ENCODE measurements at regions not wholly inside any gene's neighbourhood (a gene's known extent, or its start where the extent isn't known, plus 50 kb on each side); places are given as distances from the start of the nearest gene placed in this dataset.

- H3K27me3 ChIP-seq (ENCODE audit: insufficient read depth, low read depth, severe bottlenecking): no peaks in the 10 kb centered on the region
- no peak overlapping the region for H3K4me3 ChIP-seq (ENCODE audit: low read depth, low read length)
- DNase-seq: no peak
- no peak for TF ChIP-seq CTCF (IDR thresholded peaks at IDR 0.05; ENCODE audit: low read depth, low read length)
- no peak overlapping the region for H3K27ac ChIP-seq
- H3K9me3 ChIP-seq (ENCODE audit: severe bottlenecking): no peaks in the 10 kb centered on the region
- H3K36me3 ChIP-seq: no peaks in the 10 kb centered on the region
Measured at GRCh38 chr1:37305841-37306240, 168.5 kb upstream of the ZC3H12A start.

- Histone ChIP-seq H3K27ac (no peak overlapping the region), H3K4me3 (ENCODE audit: low read depth, low read length) (no peak overlapping the region), H3K27me3 (ENCODE audit: insufficient read depth, low read depth, severe bottlenecking) (no peaks in the 10 kb centered on the region), H3K9me3 (ENCODE audit: severe bottlenecking) (no peaks in the 10 kb centered on the region), H3K36me3 (no peaks in the 10 kb centered on the region)
- no peak for TF ChIP-seq CTCF (IDR thresholded peaks at IDR 0.05; ENCODE audit: low read depth, low read length)
- no peak for DNase-seq
Measured at GRCh38 chr1:37306461-37306860, 167.9 kb upstream of the ZC3H12A start.

- Histone ChIP-seq H3K27me3 (ENCODE audit: insufficient read depth, low read depth, severe bottlenecking) (no peaks in the 10 kb centered on the region), H3K9me3 (ENCODE audit: severe bottlenecking) (no peaks in the 10 kb centered on the region), H3K4me3 (ENCODE audit: low read depth, low read length) (no peak overlapping the region), H3K27ac (no peak overlapping the region), H3K36me3 (no peaks in the 10 kb centered on the region)
- TF ChIP-seq CTCF (IDR thresholded peaks at IDR 0.05; ENCODE audit: low read depth, low read length): no peak
- DNase-seq: no peak
Measured at GRCh38 chr1:37306871-37307270, 167.5 kb upstream of the ZC3H12A start.

GRCh38 chr1:37308031-37308960, 166.1 kb upstream of the ZC3H12A start:
- no peaks in the 10 kb centered on the region for H3K27me3 ChIP-seq (ENCODE audit: insufficient read depth, low read depth, severe bottlenecking)

GRCh38 chr1:37309574-37309973, 164.8 kb upstream of the ZC3H12A start:
- H3K27ac ChIP-seq: no peak overlapping the region
- H3K4me3 ChIP-seq (ENCODE audit: low read depth, low read length): no peak overlapping the region
- no peaks in the 10 kb centered on the region for H3K36me3 ChIP-seq
- H3K9me3 ChIP-seq (ENCODE audit: severe bottlenecking): no peaks in the 10 kb centered on the region
- no peaks in the 10 kb centered on the region for H3K27me3 ChIP-seq (ENCODE audit: insufficient read depth, low read depth, severe bottlenecking)
- no peak for DNase-seq
- no peak for TF ChIP-seq CTCF (IDR thresholded peaks at IDR 0.05; ENCODE audit: low read depth, low read length)

More at GRCh38 chr1:37308031-37308960, 166.1 kb upstream of the ZC3H12A start:
- H3K9me3 ChIP-seq (ENCODE audit: severe bottlenecking): no peaks in the 10 kb centered on the region
- no peak for DNase-seq
- H3K27ac ChIP-seq: no peak overlapping the region
- no peaks in the 10 kb centered on the region for H3K36me3 ChIP-seq
- no peak for TF ChIP-seq CTCF (IDR thresholded peaks at IDR 0.05; ENCODE audit: low read depth, low read length)
- no peak overlapping the region for H3K4me3 ChIP-seq (ENCODE audit: low read depth, low read length)

All from WERI-Rb-1 (cell line).